ENCODE measurements at regions not wholly inside any gene's neighbourhood (a gene's known extent, or its start where the extent isn't known, plus 50 kb on each side); places are given as distances from the start of the nearest gene placed in this dataset.

DNA sequence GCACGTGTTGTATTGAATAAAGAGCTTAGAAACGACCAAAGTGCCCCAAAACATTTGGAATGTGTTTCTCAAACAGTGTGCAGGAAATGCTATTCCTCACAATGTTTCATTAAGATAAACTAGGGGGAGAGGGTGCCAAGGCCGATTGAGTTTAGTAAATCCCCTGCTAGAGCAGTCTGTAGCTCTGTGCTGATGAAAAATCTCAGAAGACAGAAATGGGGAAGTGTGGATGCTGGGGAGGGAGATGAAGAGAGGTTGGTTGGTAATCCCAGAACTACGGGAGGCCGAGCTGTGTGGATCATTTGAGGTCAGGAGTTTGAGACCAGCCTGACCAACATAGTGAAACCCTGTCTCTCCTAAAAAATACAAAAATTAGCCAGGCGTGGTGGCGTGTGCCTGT lies 121.2 kb downstream of the FOXB1 start:
- H3K27me3 ChIP-seq, result peaks cover 31% of the 10 kb centered on the region
- H3K9me3 ChIP-seq, result no peaks in the 10 kb centered on the region
- no peak for TF ChIP-seq CTCF (IDR thresholded peaks at IDR 0.05)
- no peaks in the 10 kb centered on the region for H3K36me3 ChIP-seq
- no peak overlapping the region for H3K27ac ChIP-seq
- peaks cover 6 to 9% of the 10 kb centered on the region in 2 experiments for H3K4me1 ChIP-seq (ENCODE audit: control insufficient read depth in 1 of 2, insufficient read depth in 1 of 2, low read depth in 1 of 2, low read length in 1 of 2)
- no peak overlapping the region for H3K4me3 ChIP-seq (ENCODE audit: low read depth in 1 of 2, low read length in 1 of 2)

DNA sequence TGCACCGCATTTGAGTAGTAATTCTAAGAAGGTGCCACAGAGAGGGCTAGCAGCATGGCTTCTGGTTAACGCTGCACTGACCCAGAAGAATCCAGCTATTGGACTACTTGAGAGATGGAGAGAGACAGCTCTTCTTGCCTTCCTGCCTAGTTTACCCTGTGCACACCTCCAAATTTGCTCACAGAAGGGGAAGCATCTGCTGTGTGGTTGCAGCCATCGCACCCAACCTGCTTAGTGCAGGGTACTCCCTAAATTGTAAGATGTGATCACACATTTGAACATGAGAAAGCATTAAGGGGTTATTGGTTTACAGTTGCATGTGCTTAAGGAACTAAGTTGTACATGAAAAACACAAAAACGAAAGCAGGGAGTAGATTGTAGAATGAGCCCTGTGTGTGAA lies 122.1 kb downstream of the FOXB1 start:
- H3K9me3 ChIP-seq, result no peaks in the 10 kb centered on the region

DNA sequence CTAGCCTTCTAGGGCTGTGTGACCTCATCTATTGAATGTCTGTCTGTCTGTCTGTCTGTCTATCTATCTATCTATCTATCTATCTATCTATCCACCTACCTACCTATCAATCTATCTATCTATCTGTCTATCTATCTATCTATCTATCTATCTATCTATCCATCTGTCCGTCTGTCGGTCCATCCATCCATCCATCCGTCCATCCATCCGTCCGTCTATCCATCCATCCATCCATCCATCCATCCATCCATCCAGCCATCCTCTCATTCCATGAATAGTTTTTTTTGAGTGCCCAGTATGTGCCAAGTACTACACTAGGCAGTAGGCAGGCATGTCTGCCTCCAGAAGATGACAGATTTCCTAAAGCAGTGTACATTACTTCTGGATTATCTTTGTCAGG lies 122.5 kb downstream of the FOXB1 start:
- no peak overlapping the region for H3K4me3 ChIP-seq (ENCODE audit: low read depth in 1 of 2, low read length in 1 of 2)
- no peak for TF ChIP-seq CTCF (IDR thresholded peaks at IDR 0.05)
- H3K9me3 ChIP-seq, result no peaks in the 10 kb centered on the region
- no peaks in the 10 kb centered on the region for H3K36me3 ChIP-seq
- H3K4me1 ChIP-seq (ENCODE audit: control insufficient read depth in 1 of 2, insufficient read depth in 1 of 2, low read depth in 1 of 2, low read length in 1 of 2), result peaks cover 6 to 9% of the 10 kb centered on the region in 2 experiments
- H3K27ac ChIP-seq, result no peak overlapping the region
- H3K27me3 ChIP-seq, result peaks cover 31% of the 10 kb centered on the region

More for the DNA sequence above, 122.1 kb downstream of the FOXB1 start:
- H3K36me3 ChIP-seq, result no peaks in the 10 kb centered on the region
- no peak overlapping the region for H3K4me3 ChIP-seq (ENCODE audit: low read depth in 1 of 2, low read length in 1 of 2)
- peaks cover 31% of the 10 kb centered on the region for H3K27me3 ChIP-seq
- TF ChIP-seq CTCF (IDR thresholded peaks at IDR 0.05), result no peak
- no peak overlapping the region for H3K27ac ChIP-seq
- peaks cover 6 to 9% of the 10 kb centered on the region in 2 experiments for H3K4me1 ChIP-seq (ENCODE audit: control insufficient read depth in 1 of 2, insufficient read depth in 1 of 2, low read depth in 1 of 2, low read length in 1 of 2)

DNA sequence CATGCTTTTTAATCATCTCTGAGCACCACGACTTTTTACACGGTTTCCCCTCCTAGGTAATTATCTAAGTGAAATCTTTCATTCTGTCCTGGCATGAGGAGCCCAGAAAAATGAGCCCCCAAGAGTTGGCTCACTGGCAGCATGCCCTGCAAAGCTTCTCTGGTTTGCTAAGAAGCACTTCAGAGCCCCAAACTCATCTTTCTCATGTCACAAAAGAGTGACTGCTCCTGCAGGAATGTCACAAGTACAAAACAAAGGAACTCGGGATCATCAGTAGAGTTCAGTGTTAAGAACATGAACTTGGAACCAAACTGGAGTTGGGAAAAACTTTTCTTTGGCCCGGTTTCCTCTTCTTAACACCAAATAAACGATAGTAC lies 123.9 kb downstream of the FOXB1 start:
- Histone ChIP-seq H3K9me3 (no peaks in the 10 kb centered on the region), H3K27me3 (peaks cover 31% of the 10 kb centered on the region), H3K36me3 (no peaks in the 10 kb centered on the region), H3K4me1 (ENCODE audit: control insufficient read depth in 1 of 2, insufficient read depth in 1 of 2, low read depth in 1 of 2, low read length in 1 of 2) (peaks cover 6 to 9% of the 10 kb centered on the region in 2 experiments), H3K4me3 (ENCODE audit: low read depth in 1 of 2, low read length in 1 of 2) (peak overlapping the region; percentile 41 to 52), H3K27ac (no peak overlapping the region)
- no peak for TF ChIP-seq CTCF (IDR thresholded peaks at IDR 0.05)

DNA sequence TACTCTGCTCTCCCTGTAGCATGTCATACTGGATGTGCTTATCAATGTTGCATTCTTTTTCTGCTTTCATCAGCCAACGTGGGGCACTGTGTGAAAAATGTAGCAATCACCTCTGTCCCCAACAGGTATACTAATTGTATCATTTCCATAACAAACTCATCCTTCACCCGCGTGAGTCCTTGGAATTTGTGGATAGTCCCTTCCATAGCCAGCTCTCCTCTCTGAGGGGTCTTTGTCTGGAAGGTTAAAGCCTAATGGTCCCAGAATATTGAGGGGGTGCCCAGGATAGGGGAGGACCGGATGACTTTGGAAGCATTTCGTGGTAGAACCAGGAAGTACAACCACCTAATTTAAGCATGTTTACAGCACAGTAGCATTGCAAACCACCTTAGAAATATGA lies 124.6 kb downstream of the FOXB1 start:
- no peak for TF ChIP-seq CTCF (IDR thresholded peaks at IDR 0.05)
- Histone ChIP-seq H3K27ac (no peak overlapping the region), H3K27me3 (peaks cover 31% of the 10 kb centered on the region), H3K36me3 (no peaks in the 10 kb centered on the region), H3K4me3 (ENCODE audit: low read depth in 1 of 2, low read length in 1 of 2) (no peak overlapping the region), H3K9me3 (no peaks in the 10 kb centered on the region), H3K4me1 (ENCODE audit: control insufficient read depth in 1 of 2, insufficient read depth in 1 of 2, low read depth in 1 of 2, low read length in 1 of 2) (peaks cover 6 to 9% of the 10 kb centered on the region in 2 experiments)

- TF ChIP-seq CTCF (IDR thresholded peaks at IDR 0.05), result no peak
- H3K27me3 ChIP-seq, result peaks cover 23% of the 10 kb centered on the region
- no peak overlapping the region for H3K27ac ChIP-seq
- no peaks in the 10 kb centered on the region for H3K9me3 ChIP-seq
- no peak overlapping the region for H3K4me3 ChIP-seq (ENCODE audit: low read depth in 1 of 2, low read length in 1 of 2)
- peaks cover 6 to 9% of the 10 kb centered on the region in 2 experiments for H3K4me1 ChIP-seq (ENCODE audit: control insufficient read depth in 1 of 2, insufficient read depth in 1 of 2, low read depth in 1 of 2, low read length in 1 of 2)
- H3K36me3 ChIP-seq, result no peaks in the 10 kb centered on the region
Measured at GRCh38 chr15:60130398-60130797, 126.3 kb downstream of the FOXB1 start.
